ENCODE measurements at regions not wholly inside any gene's neighbourhood (a gene's known extent, or its start where the extent isn't known, plus 50 kb on each side); places are given as distances from the start of the nearest gene placed in this dataset.

DNA sequence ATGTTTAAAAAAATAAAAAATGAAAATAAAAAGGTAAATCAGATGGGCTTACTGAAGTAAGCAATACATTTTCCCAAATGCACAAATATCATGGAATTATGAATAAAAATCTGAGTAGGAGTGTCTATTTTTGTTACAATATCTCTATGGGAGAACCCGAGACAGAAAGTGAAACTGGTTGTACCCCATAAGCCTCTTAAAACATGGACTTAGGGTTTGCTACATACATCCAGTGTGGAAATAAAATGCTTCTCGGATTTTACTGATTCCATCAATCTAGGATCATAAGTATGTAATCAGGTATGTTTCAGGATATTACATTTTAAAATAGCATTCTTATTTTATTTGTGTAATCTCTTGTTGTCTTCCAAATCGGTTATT lies 177.8 kb upstream of the CDIN1 start:
- H3K4me1 ChIP-seq (ENCODE audit: control insufficient read depth, insufficient read depth, low read length): no peaks in the 10 kb centered on the region

More for the DNA sequence above, 177.8 kb upstream of the CDIN1 start:
- no TSS peak for BruUV-seq (replicated peaks)
- H2AFZ ChIP-seq (ENCODE audit: control insufficient read depth, low read depth, low read length): no peak overlapping the region
- H3K27me3 ChIP-seq (replicated peaks in 1 of 2; ENCODE audit: control insufficient read depth in 2 of 2, insufficient read depth in 2 of 2, low read length in 1 of 2): no peaks in the 10 kb centered on the region
- ChIA-PET POLR2A (no interaction called here), CTCF (no interaction called here), RAD21 (ENCODE audit: unreplicated experiment) (no interaction called here), SMC1A (ENCODE audit: uncharacterized antibody, unreplicated experiment) (no interaction called here)
- H3K9ac ChIP-seq (ENCODE audit: control insufficient read depth, insufficient read depth, low read length): no peak overlapping the region
- no peak overlapping the region for H3K4me2 ChIP-seq (ENCODE audit: control insufficient read depth, insufficient read depth)
- no peaks in the 10 kb centered on the region for H3K79me2 ChIP-seq (ENCODE audit: control insufficient read depth, insufficient read depth, low read length)
- 23% methylated on average over 3 of the region's 3 CpGs for WGBS (ENCODE audit: insufficient coverage, insufficient replicate concordance, low lambda C conversion rate, missing lambda C conversion rate)
- H3K9me3 ChIP-seq (replicated peaks; ENCODE audit: control insufficient read depth, insufficient read depth, low read length): no peaks in the 10 kb centered on the region
- H3K4me3 ChIP-seq: no peak overlapping the region
- no peak overlapping the region for H3K27ac ChIP-seq (ENCODE audit: control insufficient read depth, insufficient read depth)
- H4K20me1 ChIP-seq (ENCODE audit: control insufficient read depth, insufficient read depth): no peaks in the 10 kb centered on the region
- in situ Hi-C loops (cut with MboI) (no loop called here), intact Hi-C loops (cut with micrococcal nuclease; ENCODE audit: unreplicated experiment) (no loop called here)
- ATAC-seq: no peak
- TF ChIP-seq ZNF24 (IDR thresholded peaks at IDR 0.05) (no peak), NFXL1 (IDR thresholded peaks at IDR 0.05; ENCODE audit: borderline replicate concordance) (no peak), ZNF622 (IDR thresholded peaks at IDR 0.05) (no peak), EP300 (IDR thresholded peaks at IDR 0.05; ENCODE audit: borderline replicate concordance in 1 of 2, control insufficient read depth in 1 of 2, low read depth in 2 of 2, low read length in 2 of 2) (no peak), KAT2A (conservative IDR thresholded peaks at IDR 0.05; ENCODE audit: control insufficient read depth, low read depth, low read length) (no peak), IRF4 (IDR thresholded peaks at IDR 0.05; ENCODE audit: low read depth, low read length) (no peak), IKZF2 (IDR thresholded peaks at IDR 0.05) (no peak), TARDBP (IDR thresholded peaks at IDR 0.05; ENCODE audit: borderline replicate concordance) (no peak), CEBPB (IDR thresholded peaks at IDR 0.05; ENCODE audit: borderline replicate concordance in 1 of 2, low read depth in 2 of 2, low read length in 2 of 2) (no peak), FOXK2 (IDR thresholded peaks at IDR 0.05) (no peak), CBX3 (IDR thresholded peaks at IDR 0.05; ENCODE audit: borderline replicate concordance, low read depth) (no peak), ZNF384 (IDR thresholded peaks at IDR 0.05; ENCODE audit: borderline replicate concordance, low read depth, low read length) (no peak), CBFB (IDR thresholded peaks at IDR 0.05; ENCODE audit: low read depth) (no peak)
- TF ChIP-seq, protein P1, sequence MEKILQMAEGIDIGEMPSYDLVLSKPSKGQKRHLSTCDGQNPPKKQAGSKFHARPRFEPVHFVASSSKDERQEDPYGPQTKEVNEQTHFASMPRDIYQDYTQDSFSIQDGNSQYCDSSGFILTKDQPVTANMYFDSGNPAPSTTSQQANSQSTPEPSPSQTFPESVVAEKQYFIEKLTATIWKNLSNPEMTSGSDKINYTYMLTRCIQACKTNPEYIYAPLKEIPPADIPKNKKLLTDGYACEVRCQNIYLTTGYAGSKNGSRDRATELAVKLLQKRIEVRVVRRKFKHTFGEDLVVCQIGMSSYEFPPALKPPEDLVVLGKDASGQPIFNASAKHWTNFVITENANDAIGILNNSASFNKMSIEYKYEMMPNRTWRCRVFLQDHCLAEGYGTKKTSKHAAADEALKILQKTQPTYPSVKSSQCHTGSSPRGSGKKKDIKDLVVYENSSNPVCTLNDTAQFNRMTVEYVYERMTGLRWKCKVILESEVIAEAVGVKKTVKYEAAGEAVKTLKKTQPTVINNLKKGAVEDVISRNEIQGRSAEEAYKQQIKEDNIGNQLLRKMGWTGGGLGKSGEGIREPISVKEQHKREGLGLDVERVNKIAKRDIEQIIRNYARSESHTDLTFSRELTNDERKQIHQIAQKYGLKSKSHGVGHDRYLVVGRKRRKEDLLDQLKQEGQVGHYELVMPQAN (conservative IDR thresholded peaks at IDR 0.05): no peak
- TF ChIP-seq, protein P2, sequence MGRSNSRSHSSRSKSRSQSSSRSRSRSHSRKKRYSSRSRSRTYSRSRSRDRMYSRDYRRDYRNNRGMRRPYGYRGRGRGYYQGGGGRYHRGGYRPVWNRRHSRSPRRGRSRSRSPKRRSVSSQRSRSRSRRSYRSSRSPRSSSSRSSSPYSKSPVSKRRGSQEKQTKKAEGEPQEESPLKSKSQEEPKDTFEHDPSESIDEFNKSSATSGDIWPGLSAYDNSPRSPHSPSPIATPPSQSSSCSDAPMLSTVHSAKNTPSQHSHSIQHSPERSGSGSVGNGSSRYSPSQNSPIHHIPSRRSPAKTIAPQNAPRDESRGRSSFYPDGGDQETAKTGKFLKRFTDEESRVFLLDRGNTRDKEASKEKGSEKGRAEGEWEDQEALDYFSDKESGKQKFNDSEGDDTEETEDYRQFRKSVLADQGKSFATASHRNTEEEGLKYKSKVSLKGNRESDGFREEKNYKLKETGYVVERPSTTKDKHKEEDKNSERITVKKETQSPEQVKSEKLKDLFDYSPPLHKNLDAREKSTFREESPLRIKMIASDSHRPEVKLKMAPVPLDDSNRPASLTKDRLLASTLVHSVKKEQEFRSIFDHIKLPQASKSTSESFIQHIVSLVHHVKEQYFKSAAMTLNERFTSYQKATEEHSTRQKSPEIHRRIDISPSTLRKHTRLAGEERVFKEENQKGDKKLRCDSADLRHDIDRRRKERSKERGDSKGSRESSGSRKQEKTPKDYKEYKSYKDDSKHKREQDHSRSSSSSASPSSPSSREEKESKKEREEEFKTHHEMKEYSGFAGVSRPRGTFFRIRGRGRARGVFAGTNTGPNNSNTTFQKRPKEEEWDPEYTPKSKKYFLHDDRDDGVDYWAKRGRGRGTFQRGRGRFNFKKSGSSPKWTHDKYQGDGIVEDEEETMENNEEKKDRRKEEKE (IDR thresholded peaks at IDR 0.05): no peak
- TF ChIP-seq, protein P3, sequence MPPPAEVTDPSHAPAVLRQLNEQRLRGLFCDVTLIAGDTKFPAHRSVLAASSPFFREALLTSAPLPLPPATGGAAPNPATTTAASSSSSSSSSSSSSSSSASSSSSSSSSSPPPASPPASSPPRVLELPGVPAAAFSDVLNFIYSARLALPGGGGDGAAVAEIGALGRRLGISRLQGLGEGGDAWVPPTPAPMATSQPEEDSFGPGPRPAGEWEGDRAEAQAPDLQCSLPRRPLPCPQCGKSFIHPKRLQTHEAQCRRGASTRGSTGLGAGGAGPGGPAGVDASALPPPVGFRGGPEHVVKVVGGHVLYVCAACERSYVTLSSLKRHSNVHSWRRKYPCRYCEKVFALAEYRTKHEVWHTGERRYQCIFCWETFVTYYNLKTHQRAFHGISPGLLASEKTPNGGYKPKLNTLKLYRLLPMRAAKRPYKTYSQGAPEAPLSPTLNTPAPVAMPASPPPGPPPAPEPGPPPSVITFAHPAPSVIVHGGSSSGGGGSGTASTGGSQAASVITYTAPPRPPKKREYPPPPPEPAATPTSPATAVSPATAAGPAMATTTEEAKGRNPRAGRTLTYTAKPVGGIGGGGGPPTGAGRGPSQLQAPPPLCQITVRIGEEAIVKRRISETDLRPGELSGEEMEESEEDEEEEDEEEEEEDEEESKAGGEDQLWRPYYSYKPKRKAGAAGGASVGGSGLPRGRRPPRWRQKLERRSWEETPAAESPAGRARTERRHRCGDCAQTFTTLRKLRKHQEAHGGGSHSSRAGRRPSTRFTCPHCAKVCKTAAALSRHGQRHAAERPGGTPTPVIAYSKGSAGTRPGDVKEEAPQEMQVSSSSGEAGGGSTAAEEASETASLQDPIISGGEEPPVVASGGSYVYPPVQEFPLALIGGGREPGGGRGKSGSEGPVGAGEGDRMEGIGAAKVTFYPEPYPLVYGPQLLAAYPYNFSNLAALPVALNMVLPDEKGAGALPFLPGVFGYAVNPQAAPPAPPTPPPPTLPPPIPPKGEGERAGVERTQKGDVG (CRISPR knock-in tag; IDR thresholded peaks at IDR 0.05): no peak
- TF ChIP-seq, protein P4, sequence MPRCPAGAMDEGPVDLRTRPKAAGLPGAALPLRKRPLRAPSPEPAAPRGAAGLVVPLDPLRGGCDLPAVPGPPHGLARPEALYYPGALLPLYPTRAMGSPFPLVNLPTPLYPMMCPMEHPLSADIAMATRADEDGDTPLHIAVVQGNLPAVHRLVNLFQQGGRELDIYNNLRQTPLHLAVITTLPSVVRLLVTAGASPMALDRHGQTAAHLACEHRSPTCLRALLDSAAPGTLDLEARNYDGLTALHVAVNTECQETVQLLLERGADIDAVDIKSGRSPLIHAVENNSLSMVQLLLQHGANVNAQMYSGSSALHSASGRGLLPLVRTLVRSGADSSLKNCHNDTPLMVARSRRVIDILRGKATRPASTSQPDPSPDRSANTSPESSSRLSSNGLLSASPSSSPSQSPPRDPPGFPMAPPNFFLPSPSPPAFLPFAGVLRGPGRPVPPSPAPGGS (IDR thresholded peaks at IDR 0.05; ENCODE audit: borderline replicate concordance, insufficient read depth, low read depth, low read length, poor library complexity, severe bottlenecking): no peak
- FAIRE-seq: no peak
- H3K36me3 ChIP-seq (ENCODE audit: control insufficient read depth in 2 of 2, insufficient read depth in 2 of 2, low read length in 1 of 2): no peaks in the 10 kb centered on the region
- no peak for DNase-seq (ENCODE audit: low read depth, low spot score)

Measured in GM12878 (cell line).